ENCODE measurements at regions not wholly inside any gene's neighbourhood (a gene's known extent, or its start where the extent isn't known, plus 50 kb on each side); places are given as distances from the start of the nearest gene placed in this dataset.
"Not testable (repeated sequence)": the region's sequence is repeated elsewhere in the genome, so short reads cannot be mapped to it uniquely, and the experiment has no call there.

DNA sequence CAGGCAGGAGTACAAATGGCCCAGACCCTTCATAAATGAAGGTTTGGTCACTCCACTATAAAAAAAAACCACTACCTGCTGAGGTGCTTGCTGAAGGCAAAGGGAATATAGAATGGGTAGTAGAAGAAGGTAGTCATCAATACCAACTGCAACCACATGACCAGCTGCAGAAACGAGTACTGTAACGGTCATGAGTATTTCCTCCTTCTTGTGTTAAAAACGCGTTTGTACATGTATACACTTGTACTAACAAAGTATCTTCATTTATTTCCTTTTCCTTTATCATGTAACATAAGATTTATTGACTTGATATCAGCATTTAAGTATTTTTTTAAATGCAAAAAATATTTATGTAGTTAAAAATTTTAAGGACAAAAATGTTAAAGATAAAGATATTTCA, 238.6 kb downstream of the TFAP2B start:
- no peak for DNase-seq (ENCODE audit: low spot score)

DNA sequence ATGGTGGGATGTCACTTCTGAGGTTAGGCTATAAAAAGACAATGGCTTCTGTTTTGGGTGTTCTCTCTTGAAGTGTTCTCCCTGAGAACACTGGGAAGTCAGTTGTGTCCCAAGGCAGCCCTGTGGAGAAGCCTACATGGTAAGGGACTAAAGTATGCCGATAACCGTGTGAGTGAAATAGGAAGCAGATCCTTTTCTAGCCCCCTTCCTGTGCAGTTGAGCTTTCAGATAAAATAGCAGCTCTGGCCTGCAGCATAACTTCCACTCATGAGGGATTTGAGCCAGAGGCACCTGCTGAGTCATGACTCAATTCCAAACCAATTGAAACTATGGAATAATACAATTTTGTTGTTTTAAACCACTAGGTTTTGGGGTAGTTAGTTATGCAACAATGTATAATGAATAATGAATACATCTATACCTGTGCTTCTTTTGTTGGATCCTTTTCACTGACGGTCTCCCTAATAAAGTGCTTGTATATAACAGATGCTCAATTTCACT, 241.6 kb downstream of the TFAP2B start:
- DNase-seq (ENCODE audit: low spot score), result no peak

DNA sequence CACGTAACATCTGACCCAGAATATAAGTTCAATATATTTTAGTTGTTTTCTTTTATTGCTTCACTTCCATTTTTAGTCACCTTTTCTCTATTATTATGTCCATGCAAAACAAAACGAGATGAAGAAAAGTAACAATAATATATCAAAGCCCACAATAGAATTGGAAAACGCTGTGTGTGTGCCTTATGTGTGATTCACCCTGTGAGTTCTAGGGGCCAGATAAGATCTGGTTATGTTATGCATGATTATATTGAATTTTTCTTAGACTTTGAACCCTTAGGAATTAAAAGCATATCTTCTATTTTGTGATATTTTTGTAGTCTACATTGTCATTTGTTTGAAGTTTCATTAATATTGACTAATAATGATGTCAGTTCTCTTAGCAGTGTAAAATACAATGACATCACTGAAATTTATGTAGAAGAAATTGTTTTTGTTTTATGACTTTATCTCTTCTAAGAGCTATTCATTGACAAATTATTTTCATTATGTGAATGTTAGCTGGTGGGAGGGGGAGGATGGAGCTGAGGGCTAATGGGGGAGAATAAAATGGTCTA, 243.6 kb downstream of the TFAP2B start:
- no peak for DNase-seq (ENCODE audit: low spot score)

DNA sequence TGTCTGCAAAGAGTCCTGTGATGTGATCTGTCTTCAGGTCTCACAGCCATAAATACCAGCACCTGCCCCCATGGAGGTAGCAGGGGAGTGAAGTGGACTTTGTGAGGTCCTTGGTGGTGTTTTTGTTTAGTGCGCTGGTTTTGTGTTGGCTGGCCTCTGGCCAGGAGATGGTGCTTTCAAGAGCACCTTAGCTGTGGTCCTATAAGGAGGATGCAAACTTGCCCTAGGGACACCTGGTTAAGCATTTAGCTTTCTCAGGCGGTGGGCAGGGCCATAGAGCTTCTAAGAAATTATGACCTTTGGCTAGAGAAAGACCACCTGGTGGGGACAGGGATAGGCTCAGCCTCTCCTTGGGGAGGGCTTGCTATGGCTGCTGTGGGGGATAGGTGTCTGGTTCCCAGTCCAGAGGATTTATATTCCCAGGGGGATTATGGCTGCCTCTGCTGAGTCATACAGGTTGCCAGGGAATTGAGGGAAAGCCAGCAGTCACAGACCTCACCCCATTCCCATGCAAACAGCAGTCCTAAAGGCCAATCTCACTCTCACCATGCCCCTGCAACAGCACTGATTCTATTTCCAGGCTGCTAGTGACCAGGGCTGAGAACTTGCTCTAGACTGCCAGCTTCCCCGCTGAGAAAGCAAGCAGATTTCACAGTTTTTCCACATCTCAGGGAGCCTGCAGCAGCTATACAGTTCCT, 259.3 kb downstream of the TFAP2B start:
- DNase-seq (ENCODE audit: low spot score), result peak; percentile 10

DNA sequence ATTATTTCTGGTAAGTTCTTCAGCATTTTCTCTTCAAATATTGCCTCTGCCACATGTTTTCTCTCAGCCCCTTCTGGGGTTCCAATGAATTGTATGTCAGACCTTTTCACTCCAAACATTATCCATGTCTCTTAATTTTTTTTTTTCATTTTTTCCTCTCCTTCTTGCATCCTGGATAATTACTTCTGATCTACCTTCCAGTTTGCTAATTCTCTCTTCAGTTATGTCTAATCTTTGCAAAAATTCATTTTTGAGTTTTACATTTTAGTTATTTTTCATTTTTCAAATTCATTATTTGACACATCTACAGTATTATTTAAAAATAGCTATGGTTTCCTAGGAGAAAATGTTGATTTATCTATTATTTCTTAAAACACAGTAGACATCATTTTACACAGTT, 271.7 kb downstream of the TFAP2B start:
- DNase-seq (ENCODE audit: low spot score), result no peak

GRCh38 chr6:51093871-51094270, 275.2 kb downstream of the TFAP2B start:
- no peak for DNase-seq (ENCODE audit: low spot score)

GRCh38 chr6:51094271-51094670, 275.6 kb downstream of the TFAP2B start:
- no peak for DNase-seq (ENCODE audit: low spot score)

- DNase-seq (ENCODE audit: low spot score), result no peak
These were observed 279.6 kb downstream of the TFAP2B start for GRCh38 chr6:51098246-51098645.

DNA sequence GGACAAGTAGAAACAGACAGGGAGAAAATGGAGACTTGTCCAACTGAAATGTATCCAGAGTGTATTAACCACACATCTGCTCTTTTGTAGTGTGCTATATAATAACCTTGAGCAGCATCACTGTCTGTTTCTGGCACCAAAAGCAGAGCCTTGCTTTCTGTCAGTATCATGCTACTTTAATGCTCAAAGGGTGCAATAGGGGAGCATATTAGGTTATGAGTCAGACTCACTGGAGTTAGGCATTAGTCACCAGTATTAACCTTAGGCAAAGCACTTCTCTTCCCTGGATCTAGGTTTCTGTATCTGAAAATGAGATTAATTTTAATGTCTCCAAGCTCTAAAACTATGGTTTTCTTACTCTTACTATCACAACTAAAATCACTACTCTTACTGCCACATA, 280.1 kb downstream of the TFAP2B start:
- no peak for DNase-seq (ENCODE audit: low spot score)

GRCh38 chr6:51099201-51099600, 280.5 kb downstream of the TFAP2B start:
- DNase-seq (ENCODE audit: low spot score), result no peak

- no peak for DNase-seq (ENCODE audit: low spot score)
These were observed 286.7 kb downstream of the TFAP2B start for GRCh38 chr6:51105357-51105756.

GRCh38 chr6:51107769-51108203, 289.1 kb downstream of the TFAP2B start:
- no peak for DNase-seq (ENCODE audit: low spot score)

DNA sequence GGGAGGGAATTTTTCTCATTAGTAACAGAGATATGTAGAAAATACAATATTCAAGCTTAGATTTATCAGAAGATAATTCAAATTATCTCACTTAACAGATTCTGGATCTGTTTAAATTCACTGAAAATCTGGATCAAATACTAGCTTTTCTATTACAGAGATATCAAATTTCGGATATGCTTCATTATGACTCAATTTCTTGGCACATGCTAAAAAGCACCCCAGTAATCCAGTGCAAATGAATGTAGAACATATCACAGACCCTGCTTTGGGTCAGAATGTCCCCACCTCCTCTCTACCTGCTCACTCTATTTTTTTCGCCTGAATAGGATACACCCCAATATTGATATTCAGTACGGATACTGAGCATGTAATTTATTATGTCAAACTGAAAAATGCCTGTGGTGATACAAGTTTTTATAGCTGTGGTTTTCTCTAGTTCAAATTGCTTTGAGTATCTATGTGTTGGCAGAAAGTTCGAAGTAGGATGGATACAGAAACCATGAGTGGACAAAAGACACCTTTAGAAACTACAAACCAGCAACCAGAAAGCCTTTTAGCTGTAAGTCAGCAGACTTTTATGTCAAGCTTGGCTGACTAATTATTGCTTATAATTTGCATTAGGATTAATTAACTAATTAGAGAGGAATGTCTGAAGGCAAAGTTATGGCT, 290.0 kb downstream of the TFAP2B start:
- peak; percentile 31 for DNase-seq (ENCODE audit: low spot score)

DNA sequence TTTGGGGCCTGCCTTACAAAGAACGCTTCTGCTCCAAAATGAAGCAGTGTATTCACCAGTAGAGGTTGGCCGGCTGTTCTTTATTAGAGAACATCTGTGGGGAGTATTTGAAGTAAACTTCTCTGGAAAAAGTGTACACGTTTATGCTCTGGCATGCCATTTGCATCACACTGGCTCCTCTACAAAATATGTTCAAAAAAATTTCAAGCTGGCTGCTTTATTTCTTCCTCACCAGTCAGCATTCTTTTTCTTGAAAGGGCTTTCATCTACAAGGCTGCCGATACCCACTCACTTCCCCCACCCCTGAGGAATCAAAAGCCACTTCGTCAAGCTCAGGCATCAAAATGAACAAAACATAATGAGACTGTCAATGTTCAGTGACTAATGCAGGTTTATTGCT, 294.1 kb downstream of the TFAP2B start:
- no peak for DNase-seq (ENCODE audit: low spot score)

DNA sequence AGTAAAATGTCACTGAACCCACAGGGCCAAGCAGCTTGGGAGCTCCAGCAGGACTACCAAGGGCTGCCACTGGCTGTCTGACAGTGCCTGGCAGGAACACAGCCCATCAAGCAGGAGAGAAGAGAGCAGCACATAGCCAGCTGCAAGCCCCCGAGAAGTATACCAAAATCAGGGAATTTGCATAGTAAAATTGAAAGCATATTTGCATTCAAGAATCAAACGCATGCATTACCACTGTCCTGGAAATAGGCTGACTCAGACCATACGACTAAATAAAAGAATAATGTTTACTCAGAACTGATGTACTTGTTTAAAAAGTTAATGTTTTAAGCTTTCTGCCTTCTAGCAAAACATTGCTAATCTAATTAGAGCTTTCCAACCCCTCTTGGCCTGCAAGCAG, 298.1 kb downstream of the TFAP2B start:
- DNase-seq (ENCODE audit: low spot score), result no peak

- DNase-seq (ENCODE audit: low spot score), result no peak
These were observed 300.1 kb downstream of the TFAP2B start for GRCh38 chr6:51118792-51119191.

- DNase-seq (ENCODE audit: low spot score), result no peak
These were observed 301.3 kb downstream of the TFAP2B start for GRCh38 chr6:51120016-51120415.

DNA sequence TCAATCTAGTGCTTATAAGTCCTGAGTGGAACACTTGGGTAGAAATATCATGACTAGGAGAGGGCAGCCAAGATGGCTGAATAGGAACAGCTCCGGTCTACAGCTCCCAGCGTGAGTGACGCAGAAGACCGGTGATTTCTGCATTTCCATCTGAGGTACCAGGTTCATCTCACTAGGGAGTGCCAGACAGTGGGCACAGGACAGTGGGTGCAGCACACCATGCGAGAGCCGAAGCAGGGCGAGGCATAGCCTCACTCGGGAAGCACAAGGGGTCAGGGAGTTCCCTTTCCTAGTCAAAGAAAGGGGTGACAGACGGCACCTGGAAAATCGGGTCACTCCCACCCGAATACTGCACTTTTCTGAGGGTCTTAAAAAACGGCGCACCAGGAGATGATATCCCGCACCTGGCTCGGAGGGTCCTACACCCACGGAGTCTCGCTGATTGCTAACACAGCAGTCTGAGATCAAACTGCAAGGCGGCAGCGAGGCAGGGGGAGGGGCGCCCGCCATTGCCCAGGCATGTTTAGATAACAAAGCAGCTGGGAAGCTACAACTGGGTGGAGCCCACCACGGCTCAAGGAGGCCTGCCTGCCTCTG, 302.8 kb downstream of the TFAP2B start:
- not testable (repeated sequence) for DNase-seq (ENCODE audit: low spot score)

GRCh38 chr6:51129043-51129442, 310.4 kb downstream of the TFAP2B start:
- no peak for DNase-seq (ENCODE audit: low spot score)

DNA sequence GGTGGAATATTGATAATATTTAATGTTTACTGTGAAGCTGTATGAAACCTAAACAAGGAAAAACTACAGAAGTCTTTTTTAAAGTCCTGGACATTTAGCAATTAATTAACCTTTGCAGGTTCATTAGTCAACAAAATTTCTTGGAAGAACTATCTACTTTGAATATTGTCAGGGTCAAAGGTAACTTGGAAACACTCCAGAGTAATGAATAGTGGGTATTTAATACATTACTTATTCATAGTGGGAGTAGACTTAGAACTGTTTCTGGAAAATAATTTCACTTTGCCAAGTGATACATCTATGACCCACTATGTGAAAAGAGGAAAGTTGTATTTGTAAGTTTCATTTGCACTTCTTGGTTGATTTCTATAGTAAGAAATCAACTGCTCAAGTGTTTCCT, 319.1 kb downstream of the TFAP2B start:
- no peak for DNase-seq (ENCODE audit: low spot score)

GRCh38 chr6:51139950-51140385, 321.3 kb downstream of the TFAP2B start:
- no peak for DNase-seq (ENCODE audit: low spot score)

DNA sequence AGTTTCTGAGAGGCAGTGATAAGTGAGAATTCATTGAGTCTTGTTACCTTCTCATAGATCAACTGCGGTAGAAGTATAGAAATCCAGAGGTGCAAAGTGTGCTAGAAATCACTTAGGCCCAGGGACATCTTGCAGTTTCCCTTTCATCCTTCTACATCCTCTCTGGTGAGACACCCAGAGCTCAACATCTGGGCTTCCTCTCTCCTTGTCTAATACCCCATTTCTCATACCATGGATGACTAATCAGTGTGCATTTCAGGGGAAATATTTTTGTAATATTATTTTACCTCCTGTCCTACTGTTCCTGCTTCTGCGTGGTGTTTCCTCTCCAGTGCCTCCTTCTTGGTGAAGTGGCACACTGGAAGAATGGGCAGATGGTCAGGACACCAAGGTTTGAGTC, 322.4 kb downstream of the TFAP2B start:
- DNase-seq (ENCODE audit: low spot score), result no peak

DNA sequence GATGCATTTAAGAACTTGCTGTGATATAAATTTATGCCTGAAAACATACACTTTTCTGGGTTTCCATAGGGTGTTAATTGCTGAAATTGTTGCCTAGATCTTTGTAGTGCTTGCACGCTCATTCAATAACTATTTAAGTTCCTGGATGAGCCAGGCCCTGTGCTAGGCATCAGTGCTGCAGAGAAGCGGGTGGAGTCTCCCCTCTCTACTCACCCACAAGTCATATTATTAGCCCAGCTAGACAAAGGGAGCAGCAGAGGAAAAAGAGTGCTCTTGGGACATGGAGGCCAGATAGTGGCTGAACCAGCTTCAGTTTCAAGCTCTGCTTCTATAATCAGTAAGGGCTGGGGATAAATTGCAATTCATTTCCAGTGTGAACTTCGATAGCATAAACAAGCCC, 329.1 kb downstream of the TFAP2B start:
- DNase-seq (ENCODE audit: low spot score), result no peak
